ENCODE measurements at regions not wholly inside any gene's neighbourhood (a gene's known extent, or its start where the extent isn't known, plus 50 kb on each side); places are given as distances from the start of the nearest gene placed in this dataset.

- H3K4me1 ChIP-seq (ENCODE audit: control insufficient read depth, insufficient read depth, low read length), result no peaks in the 10 kb centered on the region
- no peaks in the 10 kb centered on the region for H3K36me3 ChIP-seq (ENCODE audit: control insufficient read depth, insufficient read depth, low read length)
- H3K9ac ChIP-seq (ENCODE audit: low read length), result no peak overlapping the region
- H3K27ac ChIP-seq (ENCODE audit: low read depth, low read length), result no peak overlapping the region
- no peak overlapping the region for H3K4me3 ChIP-seq (ENCODE audit: low read length)
- no peaks in the 10 kb centered on the region for H3K27me3 ChIP-seq (ENCODE audit: control insufficient read depth, insufficient read depth, low read length)
These were observed 290.7 kb upstream of the MAP3K7 start for GRCh38 chr6:90877616-90878015.

GRCh38 chr6:90874931-90875330 lies 288.1 kb upstream of the MAP3K7 start:
- no peaks in the 10 kb centered on the region for H3K27me3 ChIP-seq (ENCODE audit: control insufficient read depth, insufficient read depth, low read length)
- H3K4me1 ChIP-seq (ENCODE audit: control insufficient read depth, insufficient read depth, low read length), result no peaks in the 10 kb centered on the region
- no peak overlapping the region for H3K27ac ChIP-seq (ENCODE audit: low read depth, low read length)
- no peak overlapping the region for H3K9ac ChIP-seq (ENCODE audit: low read length)
- no peaks in the 10 kb centered on the region for H3K36me3 ChIP-seq (ENCODE audit: control insufficient read depth, insufficient read depth, low read length)
- H3K4me3 ChIP-seq (ENCODE audit: low read length), result no peak overlapping the region

- Histone ChIP-seq H3K36me3 (ENCODE audit: control insufficient read depth, insufficient read depth, low read length) (no peaks in the 10 kb centered on the region), H3K4me1 (ENCODE audit: control insufficient read depth, insufficient read depth, low read length) (no peaks in the 10 kb centered on the region), H3K27me3 (ENCODE audit: control insufficient read depth, insufficient read depth, low read length) (no peaks in the 10 kb centered on the region), H3K27ac (ENCODE audit: low read depth, low read length) (no peak overlapping the region), H3K9ac (ENCODE audit: low read length) (no peak overlapping the region), H3K4me3 (ENCODE audit: low read length) (no peak overlapping the region)
These were observed 286.1 kb upstream of the MAP3K7 start for GRCh38 chr6:90872981-90873380.

- Histone ChIP-seq H3K4me1 (ENCODE audit: control insufficient read depth, insufficient read depth, low read length) (no peaks in the 10 kb centered on the region), H3K36me3 (ENCODE audit: control insufficient read depth, insufficient read depth, low read length) (no peaks in the 10 kb centered on the region), H3K27me3 (ENCODE audit: control insufficient read depth, insufficient read depth, low read length) (no peaks in the 10 kb centered on the region), H3K9ac (ENCODE audit: low read length) (no peak overlapping the region), H3K4me3 (ENCODE audit: low read length) (no peak overlapping the region), H3K27ac (ENCODE audit: low read depth, low read length) (no peak overlapping the region)
These were observed 283.7 kb upstream of the MAP3K7 start for GRCh38 chr6:90870561-90870960.

- Histone ChIP-seq H3K27ac (ENCODE audit: low read depth, low read length) (no peak overlapping the region), H3K4me1 (ENCODE audit: control insufficient read depth, insufficient read depth, low read length) (no peaks in the 10 kb centered on the region), H3K36me3 (ENCODE audit: control insufficient read depth, insufficient read depth, low read length) (no peaks in the 10 kb centered on the region), H3K27me3 (ENCODE audit: control insufficient read depth, insufficient read depth, low read length) (no peaks in the 10 kb centered on the region), H3K4me3 (ENCODE audit: low read length) (no peak overlapping the region), H3K9ac (ENCODE audit: low read length) (no peak overlapping the region)
These were observed 281.8 kb upstream of the MAP3K7 start for GRCh38 chr6:90868656-90869055.

GRCh38 chr6:90868256-90868655 lies 281.4 kb upstream of the MAP3K7 start:
- H3K36me3 ChIP-seq (ENCODE audit: control insufficient read depth, insufficient read depth, low read length), result no peaks in the 10 kb centered on the region
- no peak overlapping the region for H3K9ac ChIP-seq (ENCODE audit: low read length)
- no peak overlapping the region for H3K4me3 ChIP-seq (ENCODE audit: low read length)
- no peak overlapping the region for H3K27ac ChIP-seq (ENCODE audit: low read depth, low read length)
- no peaks in the 10 kb centered on the region for H3K27me3 ChIP-seq (ENCODE audit: control insufficient read depth, insufficient read depth, low read length)
- H3K4me1 ChIP-seq (ENCODE audit: control insufficient read depth, insufficient read depth, low read length), result no peaks in the 10 kb centered on the region

GRCh38 chr6:90865513-90865912 lies 278.6 kb upstream of the MAP3K7 start:
- H3K4me3 ChIP-seq (ENCODE audit: low read length), result no peak overlapping the region
- H3K9ac ChIP-seq (ENCODE audit: low read length), result no peak overlapping the region
- H3K36me3 ChIP-seq (ENCODE audit: control insufficient read depth, insufficient read depth, low read length), result no peaks in the 10 kb centered on the region

GRCh38 chr6:90863043-90863442 lies 276.2 kb upstream of the MAP3K7 start:
- H3K36me3 ChIP-seq (ENCODE audit: control insufficient read depth, insufficient read depth, low read length), result no peaks in the 10 kb centered on the region
- no peak overlapping the region for H3K27ac ChIP-seq (ENCODE audit: low read depth, low read length)
- no peak overlapping the region for H3K4me3 ChIP-seq (ENCODE audit: low read length)
- no peaks in the 10 kb centered on the region for H3K27me3 ChIP-seq (ENCODE audit: control insufficient read depth, insufficient read depth, low read length)
- no peak overlapping the region for H3K9ac ChIP-seq (ENCODE audit: low read length)
- H3K4me1 ChIP-seq (ENCODE audit: control insufficient read depth, insufficient read depth, low read length), result no peaks in the 10 kb centered on the region

More at GRCh38 chr6:90865513-90865912, 278.6 kb upstream of the MAP3K7 start:
- Histone ChIP-seq H3K4me1 (ENCODE audit: control insufficient read depth, insufficient read depth, low read length) (no peaks in the 10 kb centered on the region), H3K27ac (ENCODE audit: low read depth, low read length) (no peak overlapping the region), H3K27me3 (ENCODE audit: control insufficient read depth, insufficient read depth, low read length) (no peaks in the 10 kb centered on the region)

GRCh38 chr6:90860822-90861601 lies 274.1 kb upstream of the MAP3K7 start:
- Histone ChIP-seq H3K4me3 (ENCODE audit: low read length) (no peak overlapping the region), H3K27ac (ENCODE audit: low read depth, low read length) (no peak overlapping the region), H3K4me1 (ENCODE audit: control insufficient read depth, insufficient read depth, low read length) (no peaks in the 10 kb centered on the region), H3K27me3 (ENCODE audit: control insufficient read depth, insufficient read depth, low read length) (no peaks in the 10 kb centered on the region), H3K36me3 (ENCODE audit: control insufficient read depth, insufficient read depth, low read length) (no peaks in the 10 kb centered on the region), H3K9ac (ENCODE audit: low read length) (no peak overlapping the region)

- Histone ChIP-seq H3K27ac (ENCODE audit: low read depth, low read length) (no peak overlapping the region), H3K4me1 (ENCODE audit: control insufficient read depth, insufficient read depth, low read length) (no peaks in the 10 kb centered on the region), H3K27me3 (ENCODE audit: control insufficient read depth, insufficient read depth, low read length) (no peaks in the 10 kb centered on the region), H3K4me3 (ENCODE audit: low read length) (no peak overlapping the region), H3K36me3 (ENCODE audit: control insufficient read depth, insufficient read depth, low read length) (no peaks in the 10 kb centered on the region), H3K9ac (ENCODE audit: low read length) (no peak overlapping the region)
These were observed 272.7 kb upstream of the MAP3K7 start for GRCh38 chr6:90859612-90860011.

GRCh38 chr6:90859056-90859455 lies 272.2 kb upstream of the MAP3K7 start:
- Histone ChIP-seq H3K27ac (ENCODE audit: low read depth, low read length) (no peak overlapping the region), H3K27me3 (ENCODE audit: control insufficient read depth, insufficient read depth, low read length) (no peaks in the 10 kb centered on the region), H3K4me3 (ENCODE audit: low read length) (no peak overlapping the region), H3K36me3 (ENCODE audit: control insufficient read depth, insufficient read depth, low read length) (no peaks in the 10 kb centered on the region), H3K4me1 (ENCODE audit: control insufficient read depth, insufficient read depth, low read length) (no peaks in the 10 kb centered on the region), H3K9ac (ENCODE audit: low read length) (no peak overlapping the region)

GRCh38 chr6:90849686-90850085 lies 262.8 kb upstream of the MAP3K7 start:
- no peaks in the 10 kb centered on the region for H3K4me1 ChIP-seq (ENCODE audit: control insufficient read depth, insufficient read depth, low read length)
- H3K36me3 ChIP-seq (ENCODE audit: control insufficient read depth, insufficient read depth, low read length), result no peaks in the 10 kb centered on the region
- no peaks in the 10 kb centered on the region for H3K27me3 ChIP-seq (ENCODE audit: control insufficient read depth, insufficient read depth, low read length)
- no peak overlapping the region for H3K4me3 ChIP-seq (ENCODE audit: low read length)
- H3K27ac ChIP-seq (ENCODE audit: low read depth, low read length), result no peak overlapping the region
- no peak overlapping the region for H3K9ac ChIP-seq (ENCODE audit: low read length)

GRCh38 chr6:90846824-90847223 lies 260.0 kb upstream of the MAP3K7 start:
- H3K27me3 ChIP-seq (ENCODE audit: control insufficient read depth, insufficient read depth, low read length), result no peaks in the 10 kb centered on the region
- H3K4me1 ChIP-seq (ENCODE audit: control insufficient read depth, insufficient read depth, low read length), result no peaks in the 10 kb centered on the region
- H3K4me3 ChIP-seq (ENCODE audit: low read length), result no peak overlapping the region
- H3K27ac ChIP-seq (ENCODE audit: low read depth, low read length), result no peak overlapping the region
- no peaks in the 10 kb centered on the region for H3K36me3 ChIP-seq (ENCODE audit: control insufficient read depth, insufficient read depth, low read length)
- H3K9ac ChIP-seq (ENCODE audit: low read length), result no peak overlapping the region

Measured in rectal smooth muscle tissue (tissue), 1 donor.